GM19372 (cell line): ENCODE measurements at regions not wholly inside any gene's neighbourhood (a gene's known extent, or its start where the extent isn't known, plus 50 kb on each side); places are given as distances from the start of the nearest gene placed in this dataset.

ENCODE experiments used
- ATAC-seq: cut with Tn5 transposase; IDR thresholded peaks from one replicate; pipeline ENCODE4 v1.9.1; 2021; ENCODE audit warnings: mild to moderate bottlenecking, low read depth, moderate library complexity; ENCODE audit not compliant: unreplicated experiment

DNA sequence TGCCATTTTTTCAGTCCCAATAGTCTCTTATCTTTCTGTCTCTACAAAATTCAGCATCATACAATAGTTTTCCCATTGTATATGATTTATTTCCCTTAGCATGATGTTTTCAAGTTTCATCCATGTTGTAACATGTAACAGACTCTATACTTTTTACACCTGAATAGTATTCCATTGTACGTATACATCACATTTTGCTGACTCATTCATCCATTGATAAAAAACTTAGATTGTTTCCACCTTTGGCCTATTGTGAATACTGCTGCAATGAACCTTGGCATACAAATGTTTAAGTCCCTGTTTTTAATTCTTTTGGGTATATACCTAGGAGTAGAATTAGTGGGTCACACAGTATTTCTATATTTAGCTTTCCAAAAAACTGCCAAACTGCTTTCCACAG, 349.3 kb upstream of the CDH2 start:
- no peak for ATAC-seq

DNA sequence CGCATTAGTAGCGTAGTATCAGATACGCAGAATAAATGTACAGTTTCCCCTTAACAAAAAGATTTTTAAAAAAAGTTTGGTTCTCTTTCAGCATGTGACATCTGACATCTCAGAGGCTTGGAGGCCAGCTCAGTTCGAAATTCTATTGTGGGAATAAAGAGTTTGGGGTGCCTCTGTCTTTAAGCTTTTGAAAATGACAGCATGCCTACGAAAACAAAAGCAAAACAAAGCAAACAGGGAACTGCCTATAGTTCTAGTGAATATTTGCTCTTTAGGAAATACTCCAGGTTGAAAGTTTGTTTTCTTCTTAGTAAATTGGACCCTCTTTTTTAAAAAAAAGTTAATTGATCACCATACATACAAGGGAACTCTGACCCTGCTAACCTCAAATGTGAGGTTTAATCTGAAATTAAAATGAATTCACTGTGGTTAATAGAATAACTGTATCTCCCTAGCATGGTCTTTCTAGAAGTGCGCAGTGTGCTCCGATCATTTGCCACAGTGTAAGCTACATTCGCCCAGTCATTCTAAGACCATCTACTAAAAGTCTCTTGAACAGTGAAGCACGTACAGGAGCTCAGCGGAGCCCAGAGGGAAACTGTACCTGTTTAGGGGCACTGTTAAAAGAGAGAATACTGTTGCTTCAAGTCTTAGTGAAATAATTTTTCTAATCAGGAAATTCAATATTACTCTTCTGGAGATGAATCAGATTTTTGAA, 347.0 kb upstream of the CDH2 start:
- no peak for ATAC-seq

DNA sequence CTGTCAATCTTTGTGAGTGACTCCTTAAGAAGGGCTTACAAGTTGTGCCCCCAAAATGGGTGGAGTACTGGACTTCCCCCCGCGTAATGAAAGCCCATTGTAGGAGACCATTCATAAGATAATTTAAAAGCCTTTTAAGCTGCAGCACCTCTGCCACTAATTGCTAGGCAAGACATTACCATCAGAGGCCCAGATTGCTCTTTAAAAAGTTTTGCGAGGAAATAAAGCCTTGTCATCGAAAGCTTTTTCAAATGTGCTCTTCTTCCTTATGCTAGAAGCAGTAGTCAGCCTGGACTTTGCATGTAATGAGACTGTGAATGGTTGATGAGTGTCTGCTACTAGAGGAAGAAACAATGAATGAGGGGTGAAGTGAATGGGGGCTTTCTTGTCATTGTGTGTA, 345.3 kb upstream of the CDH2 start:
- ATAC-seq: no peak

DNA sequence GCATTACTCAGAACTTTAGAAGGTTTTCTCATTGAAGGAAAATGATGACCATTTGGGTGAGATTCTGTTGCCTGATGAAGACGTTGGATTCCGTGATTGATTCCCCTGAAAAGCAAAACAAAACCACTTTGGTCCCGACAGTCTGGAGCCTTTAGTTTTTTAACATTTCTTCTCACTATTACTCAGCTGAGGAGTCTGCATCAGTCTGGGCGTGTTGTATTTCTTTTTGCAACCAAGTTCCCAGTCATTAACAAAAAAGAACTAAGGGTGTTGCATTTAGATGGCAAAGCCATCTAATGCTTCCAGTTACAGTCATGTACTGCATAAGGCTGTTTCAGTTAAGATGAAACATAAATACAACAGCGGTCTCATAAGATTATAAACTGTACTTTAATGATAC, 343.1 kb upstream of the CDH2 start:
- ATAC-seq: no peak

DNA sequence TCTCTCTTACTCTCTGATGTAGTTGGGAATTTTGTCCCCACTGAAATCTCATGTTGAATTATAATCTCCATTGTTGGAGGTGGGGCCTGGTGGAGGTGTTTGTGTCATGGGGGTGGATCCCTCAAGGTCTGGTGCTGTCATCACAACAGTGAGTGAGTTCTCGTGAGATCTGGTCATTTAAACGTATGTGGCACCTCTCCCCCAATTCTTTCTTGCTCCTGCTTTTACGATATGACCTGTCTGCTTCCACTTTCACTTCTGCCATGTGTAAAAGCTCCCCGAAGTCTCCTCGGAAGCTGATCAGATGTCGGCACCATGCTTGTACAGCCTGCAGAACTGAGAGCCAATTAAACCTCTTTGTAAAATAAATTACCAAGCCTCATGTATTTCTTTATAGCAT, 337.8 kb upstream of the CDH2 start:
- ATAC-seq: no peak

DNA sequence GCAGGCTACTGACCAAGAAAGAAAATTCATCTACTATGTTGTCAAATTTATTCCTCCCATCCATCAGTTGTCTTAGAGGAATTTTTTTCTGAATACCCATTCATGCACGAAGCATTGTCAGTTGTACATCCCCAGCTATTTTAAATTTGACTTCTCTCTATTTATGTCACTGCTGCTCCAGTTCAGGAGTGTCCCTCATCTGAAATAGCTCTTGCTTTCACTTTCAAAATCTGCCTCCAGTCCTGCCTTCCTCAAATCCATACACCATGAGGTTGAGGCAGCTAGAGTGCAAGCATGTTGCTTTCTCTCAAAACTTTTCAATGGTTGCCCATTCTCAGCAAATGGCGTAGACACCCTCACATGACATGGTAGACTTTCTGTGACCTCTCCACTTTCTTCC, 335.4 kb upstream of the CDH2 start:
- ATAC-seq: no peak

DNA sequence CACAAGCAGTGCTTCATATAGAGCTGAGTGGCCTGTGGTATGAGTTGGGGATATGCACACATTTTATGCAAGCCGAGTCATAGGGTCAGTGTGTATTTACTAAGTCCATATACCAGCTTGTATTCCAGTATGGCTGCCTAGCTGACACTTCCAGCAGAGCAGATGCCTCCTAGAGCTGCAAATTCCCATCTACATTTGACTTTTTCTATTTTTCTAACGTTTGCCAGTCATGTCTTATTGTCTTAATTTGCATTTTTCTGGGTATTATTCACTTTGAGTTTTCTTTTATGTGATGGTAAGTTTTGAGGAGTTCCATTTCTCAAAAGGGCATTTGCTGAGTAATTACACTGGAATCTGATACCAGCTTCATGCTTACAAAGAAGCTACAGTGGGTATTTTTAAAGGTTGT, 334.5 kb upstream of the CDH2 start:
- ATAC-seq: no peak

DNA sequence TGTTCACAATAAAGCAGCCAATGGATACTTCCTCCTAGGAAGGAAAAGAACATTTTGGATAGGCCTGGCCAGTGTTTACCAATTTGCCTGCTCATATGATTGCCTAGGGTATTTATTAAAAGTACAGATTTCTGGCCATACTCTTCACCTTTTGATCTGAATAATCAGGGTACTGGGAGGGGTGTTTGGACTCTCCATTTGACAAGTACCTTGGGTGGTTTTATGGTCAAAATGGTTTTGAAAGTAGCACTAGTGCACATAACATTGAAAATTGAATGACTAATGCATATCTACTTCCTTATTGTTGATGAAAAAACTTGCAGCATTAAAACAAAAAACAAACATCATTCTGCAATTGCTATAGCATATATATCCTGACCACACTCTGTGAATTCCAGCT, 333.3 kb upstream of the CDH2 start:
- ATAC-seq: no peak

DNA sequence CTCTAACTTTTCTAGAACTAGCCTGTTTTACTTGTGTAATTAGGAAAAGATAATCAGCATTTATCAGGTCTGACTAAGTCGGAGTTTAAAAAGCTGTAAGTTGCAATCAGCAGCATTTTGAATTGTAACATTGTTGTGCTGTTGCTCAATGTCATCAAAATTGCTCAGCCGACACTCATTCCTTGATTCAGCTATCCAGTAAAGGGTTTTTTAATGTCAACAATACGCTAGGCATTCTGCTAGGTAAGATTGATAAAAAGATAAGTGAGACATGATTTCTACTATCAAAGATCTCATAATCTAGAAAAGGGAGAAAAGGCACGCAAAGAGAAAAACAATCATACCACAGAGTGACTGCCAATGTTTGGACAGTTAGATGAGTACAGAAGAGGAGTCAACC, 327.1 kb upstream of the CDH2 start:
- ATAC-seq: no peak

DNA sequence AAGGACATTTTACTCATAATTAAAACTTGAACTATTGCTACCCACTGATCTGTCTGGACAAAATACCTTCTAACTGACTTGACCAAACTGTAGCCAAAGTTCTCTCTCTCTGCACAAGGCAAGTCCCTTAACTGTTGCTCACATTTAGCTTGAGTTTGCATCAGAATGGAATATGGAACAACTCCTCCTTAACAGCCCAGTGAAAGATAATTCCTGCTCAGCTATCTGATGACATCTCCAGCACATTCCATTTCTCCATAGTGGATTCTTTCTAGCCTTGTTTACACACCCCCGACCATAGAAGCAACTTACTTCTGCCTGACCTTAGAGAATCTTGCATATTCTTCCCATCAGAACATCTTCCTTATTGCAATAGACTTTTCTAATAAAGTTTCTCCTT, 317.2 kb upstream of the CDH2 start:
- no peak for ATAC-seq

DNA sequence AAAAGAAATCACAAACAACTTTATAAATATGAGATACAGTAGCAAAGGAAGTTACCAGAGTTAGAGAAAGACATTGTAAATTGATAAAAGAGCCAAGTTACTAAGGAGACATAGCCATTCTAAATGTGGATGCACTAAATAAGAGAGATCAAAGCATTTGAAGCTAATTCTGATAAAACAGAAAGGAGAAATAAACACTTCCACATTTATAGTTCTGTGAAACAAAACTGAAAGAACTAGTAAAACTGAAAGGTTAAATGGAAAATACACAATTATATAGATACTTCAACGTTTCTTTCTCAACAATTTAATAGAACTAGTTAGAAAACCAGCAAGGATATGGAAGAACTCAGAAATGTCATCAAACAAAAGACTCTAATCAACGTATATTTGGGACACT, 309.0 kb upstream of the CDH2 start:
- ATAC-seq: peak; percentile 80

DNA sequence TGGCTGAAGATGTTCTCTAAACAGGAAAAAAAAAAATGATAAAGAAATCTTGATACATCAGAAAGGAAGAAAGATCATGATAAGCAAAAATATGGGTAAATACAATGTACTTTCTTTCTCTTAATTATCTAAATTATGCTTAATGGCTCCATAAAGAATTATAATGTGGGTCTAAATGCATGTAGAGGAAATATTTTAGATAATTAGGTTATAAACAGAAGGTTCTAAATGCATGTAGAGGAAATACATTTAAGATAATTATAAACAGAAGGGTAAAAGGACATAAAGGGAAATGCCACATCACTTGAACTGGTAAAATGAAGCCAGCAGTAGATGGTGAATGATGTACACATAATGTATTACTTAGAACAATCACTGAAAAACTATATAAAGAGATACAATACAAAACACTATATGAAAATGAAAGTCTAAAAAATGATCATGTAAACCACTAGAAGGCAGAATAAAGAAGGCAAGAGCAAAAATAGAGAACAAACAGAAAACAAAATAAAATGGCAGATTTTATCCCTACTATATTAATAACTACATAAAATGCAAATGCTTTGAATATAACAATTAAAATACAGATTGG, 308.4 kb upstream of the CDH2 start:
- ATAC-seq: no peak

DNA sequence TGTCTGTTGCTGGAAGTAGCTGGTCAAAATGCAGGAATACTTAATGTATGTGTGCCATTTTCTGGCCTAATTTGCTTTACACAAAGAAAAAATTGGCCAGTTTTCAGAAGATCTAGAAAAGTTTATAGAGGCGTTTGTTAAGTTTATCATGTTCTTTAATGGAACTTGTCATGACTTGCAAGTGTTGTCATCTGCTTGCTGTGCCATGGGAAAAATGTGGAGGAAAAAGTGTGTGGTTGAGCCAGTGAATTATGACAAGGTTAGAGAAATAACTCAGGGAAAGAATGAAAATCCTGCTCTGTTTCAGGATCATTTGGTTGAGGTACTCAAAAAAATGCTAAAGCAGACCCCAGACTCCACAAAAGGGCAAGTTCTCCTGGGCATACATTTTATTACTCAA, 301.6 kb upstream of the CDH2 start:
- ATAC-seq: no peak

DNA sequence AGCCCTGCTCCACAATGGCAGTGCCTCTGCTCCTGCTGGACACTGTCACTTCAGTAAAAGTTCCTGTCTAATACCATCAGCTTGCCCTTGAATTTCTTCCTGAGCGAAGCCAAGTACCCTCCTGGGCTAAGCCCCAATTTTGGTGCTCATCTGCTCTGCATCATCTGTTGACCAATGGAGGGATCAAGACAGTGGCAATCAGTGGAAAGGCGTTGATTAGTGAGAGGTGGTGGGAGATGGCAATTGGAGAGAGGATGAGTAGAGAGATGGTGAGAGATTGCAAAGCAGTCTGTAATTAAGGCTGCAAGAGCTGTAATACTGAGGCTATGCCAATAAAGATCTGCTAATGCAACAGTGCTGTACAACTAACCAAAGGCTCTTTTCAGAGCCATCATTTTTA, 299.4 kb upstream of the CDH2 start:
- ATAC-seq: no peak

DNA sequence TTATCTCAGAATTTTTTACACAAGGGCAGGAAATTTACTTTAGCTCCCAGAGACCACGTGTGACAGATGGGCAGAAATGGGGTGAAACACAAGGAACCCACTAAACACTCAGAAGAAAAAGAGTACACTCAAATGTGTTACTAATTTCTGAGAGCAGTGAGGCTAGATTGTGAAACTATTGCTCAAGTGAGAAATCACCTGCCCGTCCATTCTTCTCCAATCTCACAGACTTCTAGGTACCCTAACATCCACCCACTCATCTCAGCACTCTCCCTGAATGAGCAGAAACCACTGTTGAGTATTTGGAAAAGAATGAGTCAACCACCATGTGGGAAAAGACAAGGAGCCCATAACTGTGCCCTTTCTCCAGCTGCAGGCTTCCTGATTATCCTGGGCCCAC, 293.0 kb upstream of the CDH2 start:
- no peak for ATAC-seq

DNA sequence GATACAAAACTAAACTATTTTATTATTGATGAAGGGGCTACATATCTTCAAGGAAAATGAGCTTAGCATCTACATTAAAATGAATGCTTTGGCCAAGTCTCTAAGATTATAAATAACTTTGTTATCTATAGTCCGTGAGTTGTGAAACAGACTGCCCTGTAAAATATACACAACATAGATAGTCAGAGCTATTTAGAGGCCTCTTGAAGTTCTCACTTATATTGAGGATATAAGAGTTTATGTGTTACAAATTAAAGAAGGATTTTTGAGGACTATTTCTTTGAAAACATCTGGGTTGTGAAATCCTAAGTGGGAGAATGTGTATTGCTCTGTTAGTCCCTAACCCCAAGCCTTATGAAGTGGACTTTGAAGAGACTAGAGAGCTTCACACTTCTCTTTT, 292.0 kb upstream of the CDH2 start:
- no peak for ATAC-seq

DNA sequence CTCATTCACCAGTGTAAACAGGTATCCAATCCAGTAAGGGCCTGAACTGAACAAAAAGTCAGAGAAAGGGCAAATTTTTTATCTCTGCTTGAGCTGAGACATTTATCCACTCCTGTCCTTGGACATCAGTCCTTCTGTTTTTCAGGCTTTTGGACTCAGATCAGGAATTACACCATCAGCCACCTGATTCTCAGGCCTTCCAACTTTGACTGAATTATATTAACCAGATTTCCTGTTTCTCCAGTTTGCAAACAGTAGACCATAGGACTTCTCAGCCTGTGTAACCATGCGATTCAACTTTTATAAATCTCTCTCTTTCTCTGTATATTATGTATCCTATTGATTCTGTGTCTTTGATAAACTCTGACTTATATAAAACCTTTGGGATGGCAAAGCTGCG, 289.3 kb upstream of the CDH2 start:
- no peak for ATAC-seq

DNA sequence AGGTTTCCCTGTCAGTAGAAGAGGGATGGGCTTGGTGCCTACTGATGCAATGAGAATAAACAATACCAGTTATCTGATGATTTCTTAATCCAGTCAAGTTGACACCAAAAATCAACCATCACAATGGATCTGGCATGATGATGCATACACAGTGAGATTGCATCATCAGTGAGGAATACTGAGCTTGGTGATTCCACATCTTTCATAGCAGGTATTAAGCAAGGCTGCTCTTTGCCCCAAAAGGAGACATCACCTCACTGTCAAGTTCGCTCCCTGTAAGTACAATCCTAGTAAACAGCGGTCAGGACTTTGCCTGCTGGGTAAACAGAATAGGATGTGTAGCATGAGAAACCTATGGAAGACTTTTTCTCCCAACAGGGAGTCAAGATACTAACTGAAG, 282.7 kb upstream of the CDH2 start:
- no peak for ATAC-seq

DNA sequence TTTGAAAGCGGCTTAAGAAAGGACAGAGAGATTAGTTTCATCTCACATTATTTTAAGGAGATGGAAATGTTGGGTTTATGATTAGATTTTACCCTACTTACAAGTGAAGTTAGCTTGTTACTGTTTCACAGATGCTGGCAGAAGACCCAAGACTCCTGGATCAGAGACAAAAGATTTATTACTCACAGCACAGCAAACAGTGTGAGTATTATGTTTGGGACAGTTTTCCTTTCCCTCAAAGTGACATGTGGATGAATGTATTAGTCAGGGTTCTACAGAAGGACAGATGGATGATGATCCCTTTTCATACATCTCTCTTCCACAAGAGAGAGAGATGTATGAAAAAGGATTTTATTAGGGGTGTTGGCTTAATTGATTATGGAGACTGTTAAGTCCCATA, 281.8 kb upstream of the CDH2 start:
- ATAC-seq: no peak

DNA sequence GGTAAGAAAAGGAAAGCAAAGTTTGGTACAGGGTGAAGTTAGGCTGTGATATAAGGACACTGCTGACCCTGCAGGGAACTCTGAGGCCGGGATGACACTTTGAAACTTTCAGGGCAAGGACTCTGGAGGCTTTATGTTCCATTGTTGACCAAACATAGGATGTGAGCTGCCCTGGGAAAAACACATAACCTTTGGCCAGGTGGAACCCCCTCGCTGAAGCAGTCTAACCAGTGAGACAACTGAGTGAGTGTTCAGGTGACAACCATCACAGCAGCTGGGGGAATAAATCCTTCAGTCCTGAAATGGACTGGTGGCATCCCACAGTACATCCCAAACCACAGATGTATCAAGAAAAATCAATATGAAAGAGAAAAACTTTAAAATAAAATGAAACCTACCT, 280.9 kb upstream of the CDH2 start:
- ATAC-seq: no peak

DNA sequence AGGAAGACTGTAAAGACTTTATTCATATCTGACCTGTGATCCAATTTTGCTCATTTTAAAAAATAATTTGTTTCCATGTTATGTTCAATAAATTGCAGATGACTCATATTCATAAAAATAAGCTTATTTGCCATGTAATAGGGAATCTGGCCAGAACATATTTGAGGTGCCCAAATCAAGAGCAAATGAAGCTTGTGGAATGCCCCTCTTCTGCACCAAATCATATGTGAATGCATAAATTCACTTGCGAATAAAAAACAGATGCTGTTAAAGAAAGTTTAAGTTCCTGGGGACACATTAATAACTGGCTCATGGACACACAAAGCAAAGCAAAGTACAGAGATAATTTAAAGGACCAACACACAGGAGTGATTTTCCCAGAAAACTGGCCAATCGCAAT, 279.0 kb upstream of the CDH2 start:
- ATAC-seq: no peak

DNA sequence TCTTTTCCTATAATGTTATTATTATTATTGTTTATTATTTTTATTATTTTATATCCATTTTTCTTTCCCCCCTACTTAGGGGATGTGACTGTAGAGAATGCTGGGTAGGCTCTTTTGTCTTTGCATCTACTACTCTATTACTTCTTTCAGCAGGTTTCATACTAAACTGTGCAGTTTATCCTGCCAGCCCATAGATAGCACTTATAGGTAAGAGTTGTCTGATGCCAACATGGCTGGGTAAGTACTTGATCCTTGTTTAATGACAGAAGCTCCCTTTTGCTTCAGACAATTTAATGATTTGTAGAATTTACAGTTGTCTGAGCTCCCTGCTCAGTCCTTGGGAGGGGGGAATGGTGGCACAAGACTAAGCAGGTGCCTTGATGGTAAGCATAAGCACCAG, 262.9 kb upstream of the CDH2 start:
- ATAC-seq: no peak

DNA sequence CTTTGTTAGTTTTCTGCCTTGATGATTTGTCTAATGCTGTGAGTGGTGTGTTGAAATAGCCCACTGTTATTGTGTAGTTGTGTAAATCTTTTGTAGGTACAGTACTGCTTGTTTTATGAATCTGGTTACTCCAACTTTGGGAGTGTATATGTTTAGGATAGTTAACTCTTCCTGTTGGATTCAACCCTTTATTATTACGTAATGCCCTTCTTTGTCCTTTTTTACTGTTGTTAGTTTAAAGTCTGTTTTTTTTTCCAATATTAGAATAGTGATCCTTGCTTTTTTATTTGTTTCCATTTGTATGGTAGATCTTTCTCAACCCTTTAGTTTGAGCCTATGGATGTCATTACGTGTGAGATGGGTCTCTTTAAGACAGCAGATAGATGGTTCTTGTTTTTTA, 261.5 kb upstream of the CDH2 start:
- no peak for ATAC-seq
